ENCODE measurements at regions not wholly inside any gene's neighbourhood (a gene's known extent, or its start where the extent isn't known, plus 50 kb on each side); places are given as distances from the start of the nearest gene placed in this dataset.

GRCh38 chr7:85320699-85321476 lies 134.0 kb upstream of the SEMA3D start:
- no peaks in the 10 kb centered on the region for H3K4me1 ChIP-seq (ENCODE audit: control insufficient read depth in 5 of 5, insufficient read depth in 5 of 5, low read length in 5 of 5)
- no peak for DNase-seq
- H3K9me3 ChIP-seq (ENCODE audit: control insufficient read depth in 4 of 4, insufficient read depth in 3 of 4, low read length in 3 of 4), result no peaks in the 10 kb centered on the region
- H3K4me3 ChIP-seq, result no peak overlapping the region
- no peak for ATAC-seq (ENCODE audit: insufficient read depth, low FRiP score)
- no peak for TF ChIP-seq CTCF (IDR thresholded peaks at IDR 0.05; ENCODE audit: control extremely low read depth, extremely low read depth)
- no peak overlapping the region for H3K27ac ChIP-seq (ENCODE audit: low read depth in 1 of 2, low read length in 1 of 2)
- H3K27me3 ChIP-seq (ENCODE audit: control insufficient read depth in 3 of 3, insufficient read depth in 3 of 3, low read length in 2 of 3), result no peaks in the 10 kb centered on the region
- 67 to 82% methylated on average over 3 of the region's 3 CpGs for WGBS, 2 donors
- H3K36me3 ChIP-seq (ENCODE audit: control insufficient read depth in 4 of 4, insufficient read depth in 4 of 4, low read length in 4 of 4), result no peaks in the 10 kb centered on the region
- H3K9ac ChIP-seq (ENCODE audit: insufficient read depth in 1 of 2, low read length in 2 of 2), result no peak overlapping the region

- DNase-seq (no peak), ATAC-seq (ENCODE audit: insufficient read depth, low FRiP score) (no peak)
- 81 to 87% methylated on average over 2 of the region's 2 CpGs for WGBS, 2 donors
- no peaks in the 10 kb centered on the region for H3K4me1 ChIP-seq (ENCODE audit: control insufficient read depth in 5 of 5, insufficient read depth in 5 of 5, low read length in 5 of 5)
- H3K9me3 ChIP-seq (ENCODE audit: control insufficient read depth in 4 of 4, insufficient read depth in 3 of 4, low read length in 3 of 4), result no peaks in the 10 kb centered on the region
- H3K9ac ChIP-seq (ENCODE audit: insufficient read depth in 1 of 2, low read length in 2 of 2), result no peak overlapping the region
- H3K27me3 ChIP-seq (ENCODE audit: control insufficient read depth in 3 of 3, insufficient read depth in 3 of 3, low read length in 2 of 3), result no peaks in the 10 kb centered on the region
- H3K4me3 ChIP-seq, result no peak overlapping the region
- H3K36me3 ChIP-seq (ENCODE audit: control insufficient read depth in 4 of 4, insufficient read depth in 4 of 4, low read length in 4 of 4), result no peaks in the 10 kb centered on the region
- no peak for TF ChIP-seq CTCF (IDR thresholded peaks at IDR 0.05; ENCODE audit: control extremely low read depth, extremely low read depth)
- H3K27ac ChIP-seq (ENCODE audit: low read depth in 1 of 2, low read length in 1 of 2), result no peak overlapping the region
These were observed 129.6 kb upstream of the SEMA3D start for GRCh38 chr7:85316489-85316888.

GRCh38 chr7:85310301-85310700 lies 123.4 kb upstream of the SEMA3D start:
- H3K27ac ChIP-seq (ENCODE audit: low read depth in 1 of 2, low read length in 1 of 2), result no peak overlapping the region
- WGBS, 2 donors, result 85 to 93% methylated on average over 1 of the region's 1 CpG
- no peak for TF ChIP-seq CTCF (IDR thresholded peaks at IDR 0.05; ENCODE audit: control extremely low read depth, extremely low read depth)

GRCh38 chr7:85306115-85306514 lies 119.3 kb upstream of the SEMA3D start:
- Histone ChIP-seq H3K36me3 (ENCODE audit: control insufficient read depth in 4 of 4, insufficient read depth in 4 of 4, low read length in 4 of 4) (no peaks in the 10 kb centered on the region), H3K4me3 (no peak overlapping the region), H3K4me1 (ENCODE audit: control insufficient read depth in 5 of 5, insufficient read depth in 5 of 5, low read length in 5 of 5) (no peaks in the 10 kb centered on the region), H3K27ac (ENCODE audit: low read depth in 1 of 2, low read length in 1 of 2) (no peak overlapping the region), H3K9ac (ENCODE audit: insufficient read depth in 1 of 2, low read length in 2 of 2) (no peak overlapping the region), H3K27me3 (ENCODE audit: control insufficient read depth in 3 of 3, insufficient read depth in 3 of 3, low read length in 2 of 3) (no peaks in the 10 kb centered on the region), H3K9me3 (ENCODE audit: control insufficient read depth in 4 of 4, insufficient read depth in 3 of 4, low read length in 3 of 4) (no peaks in the 10 kb centered on the region)
- no peak for TF ChIP-seq CTCF (IDR thresholded peaks at IDR 0.05; ENCODE audit: control extremely low read depth, extremely low read depth)
- ATAC-seq (ENCODE audit: insufficient read depth, low FRiP score), result no peak
- WGBS, 2 donors, result 49% methylated on average over 2 of the region's 2 CpGs
- DNase-seq, result no peak

More at GRCh38 chr7:85310301-85310700, 123.4 kb upstream of the SEMA3D start:
- DNase-seq (no peak), ATAC-seq (ENCODE audit: insufficient read depth, low FRiP score) (no peak)
- Histone ChIP-seq H3K36me3 (ENCODE audit: control insufficient read depth in 4 of 4, insufficient read depth in 4 of 4, low read length in 4 of 4) (no peaks in the 10 kb centered on the region), H3K9me3 (ENCODE audit: control insufficient read depth in 4 of 4, insufficient read depth in 3 of 4, low read length in 3 of 4) (no peaks in the 10 kb centered on the region), H3K4me1 (ENCODE audit: control insufficient read depth in 5 of 5, insufficient read depth in 5 of 5, low read length in 5 of 5) (no peaks in the 10 kb centered on the region), H3K9ac (ENCODE audit: insufficient read depth in 1 of 2, low read length in 2 of 2) (no peak overlapping the region), H3K4me3 (no peak overlapping the region), H3K27me3 (ENCODE audit: control insufficient read depth in 3 of 3, insufficient read depth in 3 of 3, low read length in 2 of 3) (no peaks in the 10 kb centered on the region)
